Anterior cingulate cortex (tissue), 58 donors: ENCODE measurements at regions not wholly inside any gene's neighbourhood (a gene's known extent, or its start where the extent isn't known, plus 50 kb on each side); places are given as distances from the start of the nearest gene placed in this dataset.
"Not testable (repeated sequence)": the region's sequence is repeated elsewhere in the genome, so short reads cannot be mapped to it uniquely, and the experiment has no call there.

Experiments used
- DNase-seq, 58 donors: peaks; one replicate each; lab custom pipeline; 2025; lab: John Stamatoyannopoulos, UW

DNA sequence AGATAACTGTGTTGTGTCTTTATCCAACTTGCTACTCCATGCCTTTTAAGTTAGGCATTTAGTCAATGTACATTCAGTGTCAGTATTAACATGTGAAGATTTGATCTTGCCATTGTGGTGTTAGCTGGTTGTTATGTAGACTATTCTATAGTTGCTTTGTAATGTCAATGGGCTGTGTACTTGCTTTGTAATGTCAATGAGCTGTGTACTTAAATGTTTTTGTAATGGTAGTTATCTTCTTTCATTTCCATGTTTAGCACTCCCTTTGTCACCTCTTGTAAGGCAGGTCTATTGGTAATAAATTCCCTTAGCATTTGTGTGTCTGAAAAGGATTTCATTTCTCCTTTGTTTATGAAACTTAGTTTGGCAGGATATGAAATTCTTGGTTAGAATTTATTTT lies 53.4 kb downstream of the MC4R start:
- DNase-seq = no peak

- no peak for DNase-seq
Observed at GRCh38 chr18:60311676-60312360, 60.8 kb downstream of the MC4R start.

- DNase-seq = no peak
Observed at GRCh38 chr18:60295674-60296073, 76.9 kb downstream of the MC4R start.

DNA sequence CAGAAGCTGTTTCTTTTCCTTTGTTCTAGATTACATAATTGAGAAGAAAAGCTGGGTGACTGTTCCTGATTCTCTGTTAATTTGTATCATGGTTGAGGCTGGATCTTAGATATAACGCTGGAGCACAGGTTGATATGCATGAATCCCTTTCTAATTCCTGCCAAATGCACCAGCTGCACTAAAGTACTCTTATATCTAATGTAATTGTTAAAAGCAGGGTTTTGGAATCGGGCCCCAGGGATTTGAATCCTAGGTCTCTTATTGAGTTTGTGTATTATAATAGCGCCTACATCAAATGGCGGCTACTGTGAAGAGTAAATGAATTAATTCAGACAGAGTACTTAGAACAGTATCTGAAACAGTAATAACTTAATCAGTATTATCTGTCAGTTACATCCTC lies 80.4 kb downstream of the MC4R start:
- DNase-seq = no peak

DNA sequence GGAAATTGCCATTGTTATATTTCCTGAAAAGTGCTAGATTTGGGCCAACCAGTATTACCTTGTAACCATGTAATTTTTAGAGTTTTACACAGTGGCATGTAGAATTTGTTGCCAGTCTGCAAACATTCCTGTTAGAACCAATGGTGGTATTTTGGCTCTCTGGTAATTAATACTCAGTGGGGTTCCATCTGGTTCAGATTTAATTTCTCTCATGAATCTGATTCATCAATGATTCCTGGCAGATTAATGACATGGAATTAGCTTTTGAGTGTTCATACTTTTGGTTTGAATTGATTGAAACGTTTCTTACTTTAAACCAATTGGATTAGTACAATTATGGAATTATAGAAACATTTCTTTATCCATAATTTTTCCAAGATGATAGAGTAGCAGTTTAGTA lies 93.2 kb downstream of the MC4R start:
- no peak for DNase-seq

GRCh38 chr18:60277855-60278480 lies 94.6 kb downstream of the MC4R start:
- no peak for DNase-seq

DNA sequence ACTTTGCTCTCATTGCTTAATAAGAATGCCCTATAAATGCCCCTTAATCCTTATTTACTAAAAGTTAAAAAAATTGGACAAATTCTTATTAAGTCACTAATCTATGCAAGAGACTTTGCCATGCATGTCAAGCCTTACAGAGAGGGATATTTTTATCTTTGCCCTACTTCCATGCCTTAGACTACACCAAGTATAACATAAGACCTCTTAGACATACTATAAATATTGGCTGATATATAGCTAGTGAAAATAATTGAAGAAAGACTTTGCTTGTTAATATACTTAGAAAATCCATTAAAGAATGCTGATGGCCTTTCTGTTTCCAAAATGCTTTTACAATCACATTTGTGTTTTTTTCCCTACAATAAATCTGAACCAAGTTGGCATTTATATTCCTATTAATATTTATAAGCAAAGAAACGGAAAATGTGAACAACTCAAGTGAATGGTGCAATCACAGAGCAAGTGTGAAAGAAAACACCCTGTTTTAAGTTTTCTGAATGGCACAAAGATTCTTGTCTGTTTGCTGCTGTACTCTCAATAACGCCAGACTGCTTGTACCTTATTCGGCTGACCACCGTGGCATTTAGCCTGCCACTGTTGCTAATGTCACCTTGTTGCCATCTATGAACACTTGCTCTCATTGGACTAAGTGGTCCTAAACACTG lies 105.0 kb downstream of the MC4R start:
- DNase-seq = no peak

DNA sequence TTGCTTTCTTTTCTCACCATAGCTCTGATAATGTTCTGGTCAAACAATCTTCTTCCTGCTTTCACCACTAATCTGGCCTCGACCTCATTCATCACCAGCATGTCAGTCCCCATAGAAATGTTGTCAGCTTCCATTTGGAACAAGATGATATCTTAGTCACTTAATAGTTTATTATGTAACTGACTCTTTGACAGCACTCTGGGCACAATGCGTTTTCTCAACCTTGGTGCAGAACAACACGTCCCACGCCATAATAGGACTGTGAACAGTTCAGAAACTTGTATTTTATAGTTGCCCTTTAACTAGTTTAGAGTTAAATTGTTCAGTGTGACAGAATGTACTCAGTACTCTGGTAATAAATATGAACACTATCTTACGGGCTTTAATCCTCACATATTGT lies 106.0 kb downstream of the MC4R start:
- no peak for DNase-seq

GRCh38 chr18:60259052-60259681 lies 113.4 kb downstream of the MC4R start:
- no peak for DNase-seq

GRCh38 chr18:60249388-60249787 lies 123.2 kb downstream of the MC4R start:
- no peak for DNase-seq

- no peak for DNase-seq
Observed at GRCh38 chr18:60248336-60249330, 123.9 kb downstream of the MC4R start.

- DNase-seq = peak in 1 of 58 donors; percentile 2
Observed at GRCh38 chr18:60247103-60247502, 125.5 kb downstream of the MC4R start.

- no peak for DNase-seq
Observed at GRCh38 chr18:60246606-60247005, 126.0 kb downstream of the MC4R start.

DNA sequence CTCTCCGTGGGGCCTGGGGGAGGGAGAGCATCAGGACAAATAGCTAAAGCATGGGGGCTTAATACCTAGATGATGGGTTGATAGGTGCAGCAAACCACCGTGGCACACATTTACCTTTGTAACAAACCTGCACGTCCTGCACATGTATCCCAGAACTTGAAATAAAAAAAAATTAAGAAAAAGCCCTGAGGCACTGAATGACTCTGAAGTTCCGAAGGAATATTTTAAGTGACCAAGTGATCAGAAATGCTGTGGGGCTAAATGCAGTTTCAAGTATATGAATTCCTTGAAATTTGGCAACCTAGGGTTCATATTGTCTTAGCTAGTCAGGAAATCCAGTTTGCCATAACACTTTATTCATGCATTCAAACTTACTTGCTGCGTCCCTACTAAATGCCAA lies 127.5 kb downstream of the MC4R start:
- no peak for DNase-seq

DNA sequence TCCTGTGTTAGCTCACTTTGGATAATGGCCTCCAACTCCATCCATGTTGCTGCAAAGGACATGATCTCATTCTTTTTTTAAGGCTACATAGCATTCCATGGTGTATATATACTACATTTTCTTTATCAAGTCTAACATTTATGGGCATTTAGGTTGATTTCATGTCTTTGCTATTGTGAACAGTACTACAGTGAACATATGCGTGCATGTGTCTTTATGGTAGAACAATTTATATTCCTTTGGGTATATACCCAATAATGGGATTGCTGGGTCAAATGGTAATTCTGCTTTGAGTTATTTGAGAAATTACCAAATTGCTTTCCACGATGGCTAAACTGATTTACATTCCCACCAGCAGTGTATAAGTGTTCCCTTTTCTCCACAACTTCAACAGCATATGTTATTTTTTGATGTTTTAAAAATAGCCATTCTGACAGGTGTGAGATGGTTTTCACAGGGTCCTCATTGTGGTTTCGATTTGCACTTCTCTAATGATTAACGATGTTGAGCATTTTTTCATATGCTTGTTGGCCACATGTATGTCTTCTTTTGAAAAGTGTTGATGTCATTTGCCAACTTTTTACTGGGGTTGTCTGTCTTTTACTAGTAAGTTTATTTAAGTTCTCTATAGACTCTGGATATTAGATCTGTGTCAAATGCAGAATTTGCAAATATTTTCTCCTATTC lies 133.4 kb downstream of the MC4R start:
- DNase-seq = not testable (repeated sequence)

- no peak for DNase-seq
Observed at GRCh38 chr18:60235164-60235563, 137.4 kb downstream of the MC4R start.

DNA sequence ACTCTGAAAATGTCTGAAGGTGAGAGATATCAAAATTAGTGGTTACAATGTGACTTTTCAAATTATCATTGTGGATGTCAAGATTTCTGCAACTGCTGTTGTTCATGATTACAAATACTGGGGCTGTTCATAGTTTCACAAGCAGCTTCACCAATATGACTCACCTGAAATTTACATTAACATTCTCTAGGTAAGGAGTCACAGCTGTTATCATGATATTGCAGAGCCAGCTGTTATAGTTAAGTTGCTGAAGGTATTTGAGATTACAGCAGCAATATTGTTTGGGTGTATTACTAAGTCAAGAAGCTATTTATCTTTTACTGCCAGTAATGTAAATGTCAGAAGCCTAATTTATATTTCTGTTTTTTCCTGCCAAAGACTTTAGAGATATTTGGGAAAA lies 140.0 kb downstream of the MC4R start:
- no peak for DNase-seq

DNA sequence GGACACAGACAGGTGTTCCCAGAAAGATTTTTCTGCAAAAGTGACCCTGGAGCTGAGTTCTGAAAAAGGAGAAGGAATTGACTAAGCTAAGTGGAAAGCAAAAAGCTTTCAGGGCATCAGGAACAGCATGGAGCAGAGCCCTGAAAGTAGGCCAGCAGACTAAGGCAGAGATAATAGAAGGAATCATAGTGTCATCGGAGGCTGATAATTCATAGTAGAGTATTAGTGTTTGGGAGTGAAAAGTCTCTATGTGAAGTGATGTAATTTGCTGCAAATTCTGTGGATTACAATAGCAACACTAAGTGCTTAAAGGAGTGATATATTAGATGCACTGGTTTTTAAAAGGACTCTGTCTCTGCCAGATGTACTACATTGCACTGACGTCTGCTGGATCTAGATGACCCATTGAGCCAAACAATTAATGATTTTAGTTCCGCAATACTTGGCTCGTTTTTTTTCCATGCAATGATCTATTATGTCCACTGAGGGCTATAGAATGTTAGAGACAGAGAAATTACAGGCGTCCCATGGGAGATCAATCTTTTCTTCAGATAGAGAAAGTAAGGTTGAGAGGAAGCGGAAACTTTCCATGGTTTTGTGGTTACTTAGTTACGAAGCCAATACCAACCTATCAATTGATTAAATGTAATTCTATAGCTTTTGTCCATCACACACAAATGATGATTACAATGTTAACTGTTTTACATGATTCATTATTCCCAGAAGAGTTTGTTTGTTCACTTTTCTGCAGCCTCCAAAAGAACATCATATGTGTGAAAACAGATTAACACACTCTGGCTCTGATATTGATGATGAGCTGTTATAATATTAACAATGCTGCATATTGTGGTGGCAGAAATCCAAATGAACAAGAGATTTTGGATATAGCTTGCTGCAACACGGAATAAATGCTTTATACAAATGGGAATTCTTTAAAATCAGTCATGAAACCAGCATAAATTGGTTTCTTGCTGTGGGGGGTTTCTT lies 143.7 kb downstream of the MC4R start:
- no peak for DNase-seq
